Hepatocyte (in vitro differentiated cells): ENCODE measurements at regions not wholly inside any gene's neighbourhood (a gene's known extent, or its start where the extent isn't known, plus 50 kb on each side); places are given as distances from the start of the nearest gene placed in this dataset.

ENCODE experiments used
- EZH2 ChIP-seq: fragments of 200-600 bp; sonication (generic); IDR thresholded peaks from 2 replicates; pipeline ENCODE4 v1.6.1; 2016; ENCODE audit warnings: antibody characterized with exemption, mild to moderate bottlenecking, borderline replicate concordance
- TF ChIP-seq, protein P1 (sequence below): fragments of 200-600 bp; sonication (generic); IDR thresholded peaks from 2 replicates; pipeline ENCODE4 v1.5.1; 2016; ENCODE audit warnings: antibody characterized with exemption, mild to moderate bottlenecking; ENCODE audit not compliant: poor library complexity

DNA sequence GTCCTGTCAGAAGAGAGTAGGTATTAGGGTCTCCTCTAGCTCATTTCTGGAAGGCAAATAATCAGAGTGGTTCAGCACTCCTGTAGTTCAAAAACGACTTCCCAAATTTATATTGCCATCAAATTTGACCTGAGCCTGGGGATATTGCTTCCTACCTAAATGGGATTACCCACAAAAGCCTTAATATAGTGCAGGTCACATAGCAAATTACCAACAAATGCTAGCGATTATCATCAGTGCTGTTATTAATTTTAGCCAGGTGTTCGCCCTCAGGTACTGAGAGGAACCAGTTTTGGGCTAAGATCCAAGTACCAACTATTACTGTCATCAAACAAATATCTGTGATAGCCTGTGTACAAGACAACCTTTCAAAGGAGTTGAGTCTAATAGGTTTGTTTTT, 661.8 kb upstream of the PTBP2 start:
- TF ChIP-seq, protein P1, sequence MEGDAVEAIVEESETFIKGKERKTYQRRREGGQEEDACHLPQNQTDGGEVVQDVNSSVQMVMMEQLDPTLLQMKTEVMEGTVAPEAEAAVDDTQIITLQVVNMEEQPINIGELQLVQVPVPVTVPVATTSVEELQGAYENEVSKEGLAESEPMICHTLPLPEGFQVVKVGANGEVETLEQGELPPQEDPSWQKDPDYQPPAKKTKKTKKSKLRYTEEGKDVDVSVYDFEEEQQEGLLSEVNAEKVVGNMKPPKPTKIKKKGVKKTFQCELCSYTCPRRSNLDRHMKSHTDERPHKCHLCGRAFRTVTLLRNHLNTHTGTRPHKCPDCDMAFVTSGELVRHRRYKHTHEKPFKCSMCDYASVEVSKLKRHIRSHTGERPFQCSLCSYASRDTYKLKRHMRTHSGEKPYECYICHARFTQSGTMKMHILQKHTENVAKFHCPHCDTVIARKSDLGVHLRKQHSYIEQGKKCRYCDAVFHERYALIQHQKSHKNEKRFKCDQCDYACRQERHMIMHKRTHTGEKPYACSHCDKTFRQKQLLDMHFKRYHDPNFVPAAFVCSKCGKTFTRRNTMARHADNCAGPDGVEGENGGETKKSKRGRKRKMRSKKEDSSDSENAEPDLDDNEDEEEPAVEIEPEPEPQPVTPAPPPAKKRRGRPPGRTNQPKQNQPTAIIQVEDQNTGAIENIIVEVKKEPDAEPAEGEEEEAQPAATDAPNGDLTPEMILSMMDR = no peak
- TF ChIP-seq EZH2 = no peak
